T-helper 2 cell treated with Interferon-gamma antibody and Interleukin-4, amounts not matched to agents 100 ng/mL and 5 ng/mL, for 36 hours (primary cell): ENCODE measurements at regions not wholly inside any gene's neighbourhood (a gene's known extent, or its start where the extent isn't known, plus 50 kb on each side); places are given as distances from the start of the nearest gene placed in this dataset.

Experiments used
- intact Hi-C: fragments of 100-400 bp; cut with micrococcal nuclease; formaldehyde crosslinking; loops from one replicate; pipeline ENCODE4 v1.15.1; 2023

GRCh38 chr5:61897251-61897650 lies 408.8 kb upstream of the KIF2A start:
- intact Hi-C loops: no loop called here

- intact Hi-C loops: no loop called here
These were observed 404.0 kb upstream of the KIF2A start for GRCh38 chr5:61901997-61902396.

GRCh38 chr5:61904730-61905129 lies 401.3 kb upstream of the KIF2A start:
- intact Hi-C loops: no loop called here

- intact Hi-C loops: no loop called here
These were observed 400.4 kb upstream of the KIF2A start for GRCh38 chr5:61905613-61906012.

- intact Hi-C loops: no loop called here
These were observed 399.2 kb upstream of the KIF2A start for GRCh38 chr5:61906820-61907219.

- intact Hi-C loops: no loop called here
These were observed 398.0 kb upstream of the KIF2A start for GRCh38 chr5:61907995-61908394.

- intact Hi-C loops: no loop called here
These were observed 395.2 kb upstream of the KIF2A start for GRCh38 chr5:61910771-61911170.

- intact Hi-C loops: no loop called here
These were observed 393.4 kb upstream of the KIF2A start for GRCh38 chr5:61912559-61912958.

- intact Hi-C loops: no loop called here
These were observed 390.4 kb upstream of the KIF2A start for GRCh38 chr5:61915646-61916045.

- intact Hi-C loops: no loop called here
These were observed 389.1 kb upstream of the KIF2A start for GRCh38 chr5:61916621-61917620.

- intact Hi-C loops: no loop called here
These were observed 387.4 kb upstream of the KIF2A start for GRCh38 chr5:61918611-61919010.

- intact Hi-C loops: no loop called here
These were observed 386.1 kb upstream of the KIF2A start for GRCh38 chr5:61919920-61920319.

GRCh38 chr5:61924251-61924650 lies 381.8 kb upstream of the KIF2A start:
- intact Hi-C loops: no loop called here

- intact Hi-C loops: no loop called here
These were observed 379.1 kb upstream of the KIF2A start for GRCh38 chr5:61926911-61927310.

- intact Hi-C loops: no loop called here
These were observed 374.8 kb upstream of the KIF2A start for GRCh38 chr5:61931236-61931635.

GRCh38 chr5:61933787-61934626 lies 372.0 kb upstream of the KIF2A start:
- intact Hi-C loops: no loop called here

GRCh38 chr5:61941637-61942036 lies 364.4 kb upstream of the KIF2A start:
- intact Hi-C loops: no loop called here

GRCh38 chr5:61942462-61943049 lies 363.4 kb upstream of the KIF2A start:
- intact Hi-C loops: no loop called here

GRCh38 chr5:61943713-61944112 lies 362.3 kb upstream of the KIF2A start:
- intact Hi-C loops: no loop called here

GRCh38 chr5:61948151-61948550 lies 357.9 kb upstream of the KIF2A start:
- intact Hi-C loops: no loop called here

- intact Hi-C loops: no loop called here
These were observed 356.8 kb upstream of the KIF2A start for GRCh38 chr5:61949054-61949678.
